ENCODE measurements at regions not wholly inside any gene's neighbourhood (a gene's known extent, or its start where the extent isn't known, plus 50 kb on each side); places are given as distances from the start of the nearest gene placed in this dataset.

- TF ChIP-seq RREB1 (CRISPR knock-in tag; IDR thresholded peaks at IDR 0.05) (no peak), TAF15 (IDR thresholded peaks at IDR 0.05; ENCODE audit: low read depth, low read length) (no peak), ZBTB43 (CRISPR knock-in tag; IDR thresholded peaks at IDR 0.05) (no peak)
These were observed 243.7 kb downstream of the FOXO1 start (continued) for GRCh38 chr13:40422588-40423235.
